Brain microvascular endothelial cell (primary cell): ENCODE measurements at regions not wholly inside any gene's neighbourhood (a gene's known extent, or its start where the extent isn't known, plus 50 kb on each side); places are given as distances from the start of the nearest gene placed in this dataset.
"Not testable (repeated sequence)": the region's sequence is repeated elsewhere in the genome, so short reads cannot be mapped to it uniquely, and the experiment has no call there.

Experiments
- DNase-seq: peaks from one replicate; pipeline ENCODE4 v3.0.0-alpha.2; 2020
- H3K27ac ChIP-seq: fragments of 250-450 bp; sonication (Bioruptor Pico); 2 replicates; pipeline ENCODE4 v1.5.1; 2020; ENCODE audit warnings: mild to moderate bottlenecking, moderate library complexity
- H3K27me3 ChIP-seq: fragments of 250-450 bp; sonication (Bioruptor Pico); replicated peaks from 2 replicates; pipeline ENCODE4 v1.5.1; 2020; ENCODE audit warnings: mild to moderate bottlenecking
- H3K36me3 ChIP-seq: fragments of 250-450 bp; sonication (Bioruptor Pico); replicated peaks from 2 replicates; pipeline ENCODE4 v1.5.1; 2020; ENCODE audit warnings: mild to moderate bottlenecking
- H3K4me3 ChIP-seq: 2 replicates; pipeline ENCODE4 v1.5.1; 2011; ENCODE audit warnings: low read depth, mild to moderate bottlenecking, control low read depth, low read length, moderate library complexity
- CTCF ChIP-seq: IDR thresholded peaks from 2 replicates; pipeline ENCODE4 v1.5.1; 2011; ENCODE audit warnings: low read depth, mild to moderate bottlenecking, moderate library complexity, low read length, control low read depth, inconsistent platforms; ENCODE audit errors: missing control alignments
- in situ Hi-C: cut with HindIII; loops from 2 replicates; pipeline ENCODE4 v1.10.0; 2017; ENCODE audit warnings: low sequenced_read_pairs, low pct_ligation_motif_present

DNA sequence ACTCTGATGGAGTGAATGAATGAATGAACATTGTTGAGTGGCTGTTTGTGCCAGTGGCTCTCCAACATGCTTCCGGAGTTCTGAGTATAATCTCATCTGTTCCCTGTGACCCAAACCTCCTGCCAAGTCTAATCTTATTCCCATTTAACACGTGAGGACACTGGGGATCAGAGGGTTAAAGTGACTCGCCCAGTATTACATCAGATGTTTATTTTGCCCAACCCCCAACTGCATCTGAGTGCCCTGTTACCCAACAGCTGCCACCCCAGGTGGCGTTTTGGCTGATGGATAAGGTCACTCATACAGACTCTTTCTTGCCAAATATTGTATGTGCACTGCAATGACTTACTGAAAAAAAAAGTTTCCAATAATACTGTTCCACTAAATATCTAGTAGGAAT is 210.9 kb downstream of the EXOC5 start:
- no peak overlapping the region for H3K4me3 ChIP-seq
- DNase-seq: no peak
- H3K27ac ChIP-seq: no peak overlapping the region
- in situ Hi-C loops: no loop called here
- no peaks in the 10 kb centered on the region for H3K27me3 ChIP-seq
- no peak for TF ChIP-seq CTCF
- H3K36me3 ChIP-seq: no peaks in the 10 kb centered on the region

DNA sequence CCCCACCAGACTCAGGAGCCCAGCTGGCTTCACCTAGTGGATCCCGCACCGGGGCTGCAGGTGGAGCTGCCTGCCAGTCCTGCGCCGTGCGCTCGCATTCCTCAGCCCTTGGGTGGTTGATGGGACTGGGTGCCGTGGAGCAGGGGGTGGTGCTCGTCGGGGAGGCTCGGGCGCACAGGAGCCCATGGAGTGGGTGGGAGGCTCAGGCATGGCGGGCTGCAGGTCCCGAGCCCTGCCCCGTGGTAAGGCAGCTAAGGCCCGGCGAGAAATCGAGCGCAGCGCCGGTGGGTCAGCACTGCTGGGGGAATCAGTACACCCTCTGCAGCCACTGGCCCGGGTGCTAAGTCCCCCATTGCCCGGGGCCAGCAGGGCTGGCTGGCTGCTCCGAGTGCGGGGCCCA is 212.2 kb downstream of the EXOC5 start:
- H3K27me3 ChIP-seq, DNase-seq, H3K27ac ChIP-seq, H3K36me3 ChIP-seq, in situ Hi-C loops, H3K4me3 ChIP-seq: not testable (repeated sequence)

- Histone ChIP-seq H3K27me3 (no peaks in the 10 kb centered on the region), H3K27ac (no peak overlapping the region), H3K4me3 (no peak overlapping the region), H3K36me3 (no peaks in the 10 kb centered on the region)
- TF ChIP-seq CTCF: no peak
- in situ Hi-C loops: no loop called here
- DNase-seq: no peak
Measured at GRCh38 chr14:57052705-57053302, 215.9 kb downstream of the EXOC5 start.

DNA sequence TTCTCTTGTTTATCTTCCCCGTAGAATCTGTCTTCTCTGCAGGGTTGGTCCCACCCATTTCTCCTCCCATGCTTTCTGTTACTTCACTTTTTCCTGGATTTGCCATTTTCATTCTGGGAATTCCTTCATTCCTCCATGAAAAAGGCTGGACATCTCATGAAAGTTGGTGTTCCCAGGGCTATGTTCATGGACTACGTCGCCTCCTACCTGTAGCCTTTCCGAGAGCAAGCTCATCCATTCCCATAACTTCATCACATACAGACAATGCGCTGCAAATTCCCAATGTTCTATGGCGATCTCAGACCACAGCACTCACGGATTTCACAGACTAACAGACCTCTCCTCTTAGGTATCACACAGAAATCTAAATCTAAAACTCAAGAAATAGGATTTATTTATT is 217.1 kb downstream of the EXOC5 start:
- H3K27ac ChIP-seq: no peak overlapping the region
- no peaks in the 10 kb centered on the region for H3K27me3 ChIP-seq
- no peak for DNase-seq
- TF ChIP-seq CTCF: no peak
- no peaks in the 10 kb centered on the region for H3K36me3 ChIP-seq
- in situ Hi-C loops: no loop called here
- no peak overlapping the region for H3K4me3 ChIP-seq

- no peaks in the 10 kb centered on the region for H3K36me3 ChIP-seq
- no peak overlapping the region for H3K4me3 ChIP-seq
- no peak overlapping the region for H3K27ac ChIP-seq
- in situ Hi-C loops: no loop called here
- H3K27me3 ChIP-seq: no peaks in the 10 kb centered on the region
- DNase-seq: no peak
- no peak for TF ChIP-seq CTCF
Measured at GRCh38 chr14:57049848-57050247, 218.9 kb downstream of the EXOC5 start.

- no peak for DNase-seq
- in situ Hi-C loops: no loop called here
- Histone ChIP-seq H3K4me3 (no peak overlapping the region), H3K36me3 (no peaks in the 10 kb centered on the region), H3K27ac (no peak overlapping the region), H3K27me3 (no peaks in the 10 kb centered on the region)
- no peak for TF ChIP-seq CTCF
Measured at GRCh38 chr14:57046175-57046574, 222.5 kb downstream of the EXOC5 start.

GRCh38 chr14:57044101-57044973 is 224.4 kb downstream of the EXOC5 start:
- H3K27me3 ChIP-seq, H3K36me3 ChIP-seq, DNase-seq, H3K27ac ChIP-seq, in situ Hi-C loops, H3K4me3 ChIP-seq: not testable (repeated sequence)
